Astrocyte (in vitro differentiated cells and primary cell): ENCODE measurements at regions not wholly inside any gene's neighbourhood (a gene's known extent, or its start where the extent isn't known, plus 50 kb on each side); places are given as distances from the start of the nearest gene placed in this dataset.

Source experiments
- CTCF ChIP-seq: IDR thresholded peaks from 2 replicates; pipeline ENCODE4 v1.5.1; 2011; ENCODE audit warnings: low read depth, mild to moderate bottlenecking, inconsistent platforms, low read length, moderate library complexity; ENCODE audit not compliant: insufficient read depth
- EZH2 ChIP-seq: IDR thresholded peaks from 2 replicates; pipeline ENCODE4 v1.6.1; 2012; ENCODE audit warnings: mild to moderate bottlenecking, low read length, inconsistent platforms; ENCODE audit not compliant: insufficient read depth

GRCh38 chr12:38162708-38163441, 153.7 kb upstream of the ALG10B start:
- TF ChIP-seq EZH2 (no peak), CTCF (no peak)
